SH-SY5Y (cell line): ENCODE measurements at regions not wholly inside any gene's neighbourhood (a gene's known extent, or its start where the extent isn't known, plus 50 kb on each side); places are given as distances from the start of the nearest gene placed in this dataset.

Experiments
- GATA2 ChIP-seq: IDR thresholded peaks from 2 replicates; pipeline ENCODE4 v1.6.1; 2011; ENCODE audit warnings: mild to moderate bottlenecking, low read depth, low read length
- GATA3 ChIP-seq: IDR thresholded peaks from 2 replicates; pipeline ENCODE4 v1.6.1; 2011; ENCODE audit warnings: low read depth, mild to moderate bottlenecking, low read length, moderate library complexity

DNA sequence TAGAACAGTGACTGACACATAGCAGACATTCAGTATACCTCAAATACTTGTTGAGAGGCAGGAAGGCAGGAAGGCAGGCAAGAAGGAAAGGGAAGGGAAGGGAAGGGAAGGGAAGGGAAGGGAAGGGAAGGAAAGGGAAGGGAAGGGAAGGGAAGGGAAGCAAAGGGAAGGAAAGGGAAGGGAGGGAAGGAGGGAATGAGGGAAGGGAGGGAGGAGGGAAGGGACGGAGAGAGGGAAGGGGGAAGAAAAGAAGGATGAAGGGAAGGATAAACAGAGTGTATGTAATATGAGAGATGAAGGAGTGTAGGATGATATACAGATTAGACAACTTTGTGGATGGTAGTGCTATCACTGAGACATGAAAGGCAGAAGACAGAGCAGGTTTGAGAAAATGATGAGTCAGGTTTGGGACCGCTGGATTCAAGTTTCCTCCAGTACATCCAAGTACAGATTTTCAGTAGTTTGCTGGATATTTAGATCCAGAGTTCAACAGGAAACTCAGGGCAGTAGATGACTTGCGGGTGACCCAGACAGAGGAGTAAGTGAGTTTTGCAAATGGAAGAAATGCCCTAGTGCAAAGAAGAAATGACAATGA lies 85.9 kb downstream of the MAFB start:
- TF ChIP-seq GATA2 (no peak), GATA3 (no peak)

GRCh38 chr20:40602381-40602780 lies 86.7 kb downstream of the MAFB start:
- TF ChIP-seq GATA3 (no peak), GATA2 (no peak)

DNA sequence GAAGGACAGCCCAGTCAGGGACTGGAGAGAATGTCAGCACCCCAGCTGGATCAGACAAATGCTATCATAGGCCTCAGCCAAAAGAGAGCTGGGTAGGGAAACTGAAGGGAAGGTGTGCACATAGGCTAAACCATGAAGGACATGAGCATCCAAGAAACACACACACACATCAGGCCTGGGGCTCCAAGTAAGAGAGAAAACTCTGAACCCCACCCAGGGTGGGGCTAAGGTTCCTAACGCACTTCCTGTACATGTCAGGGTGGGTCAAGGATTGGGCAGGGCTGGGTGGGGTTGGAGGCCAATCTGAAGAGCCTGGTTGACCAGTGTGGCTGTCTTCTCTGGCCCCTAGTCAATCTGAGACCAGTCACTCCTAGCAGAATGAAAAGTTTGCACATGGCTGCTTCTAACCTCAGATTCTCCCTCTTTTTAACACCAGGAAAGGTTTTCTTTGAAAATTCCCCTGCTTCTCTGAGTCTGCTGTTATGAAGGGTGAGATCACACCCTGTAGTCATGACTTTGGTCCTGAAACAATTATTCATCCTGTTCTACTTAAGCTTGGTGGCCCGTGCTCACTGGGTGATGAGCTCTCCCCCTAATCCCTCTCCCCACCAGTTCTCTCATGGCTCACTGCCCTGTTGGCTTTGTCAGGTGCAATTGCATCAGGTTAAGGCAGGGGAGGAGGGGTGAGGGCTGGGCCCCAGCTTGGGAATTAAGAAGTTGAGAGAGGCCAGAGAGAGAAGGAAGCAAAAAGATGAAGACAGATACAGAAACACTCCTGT lies 88.4 kb downstream of the MAFB start:
- TF ChIP-seq GATA3 (no peak), GATA2 (no peak)

DNA sequence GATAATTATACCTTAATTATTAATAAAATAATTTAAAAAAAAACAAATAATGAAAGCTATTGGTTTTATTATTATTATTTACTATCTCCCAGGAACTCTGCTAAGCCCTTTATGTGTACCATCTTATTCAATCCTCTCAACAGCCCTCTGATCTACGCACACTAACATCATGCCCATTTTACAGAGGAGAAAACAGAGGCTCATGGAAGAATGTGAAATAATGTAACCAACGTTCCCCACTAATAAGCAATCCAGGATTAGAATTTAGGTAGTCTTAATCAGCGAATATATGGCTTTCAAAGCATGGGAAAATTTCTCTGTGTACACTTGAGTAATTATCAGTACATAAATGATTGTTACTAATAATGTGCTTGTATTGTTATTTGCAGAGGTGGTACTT lies 89.0 kb downstream of the MAFB start:
- TF ChIP-seq GATA2, result no peak
- TF ChIP-seq GATA3, result no peak

GRCh38 chr20:40592941-40593340 lies 96.1 kb downstream of the MAFB start:
- no peak for TF ChIP-seq GATA3
- no peak for TF ChIP-seq GATA2

GRCh38 chr20:40591536-40591935 lies 97.5 kb downstream of the MAFB start:
- no peak for TF ChIP-seq GATA3
- TF ChIP-seq GATA2, result no peak

- TF ChIP-seq GATA2 (no peak), GATA3 (no peak)
Observed at GRCh38 chr20:40591119-40591518, 97.9 kb downstream of the MAFB start.

GRCh38 chr20:40589581-40589980 lies 99.5 kb downstream of the MAFB start:
- TF ChIP-seq GATA3, result no peak
- TF ChIP-seq GATA2, result no peak

- TF ChIP-seq GATA3 (no peak), GATA2 (no peak)
Observed at GRCh38 chr20:40588891-40589290, 100.1 kb downstream of the MAFB start.

DNA sequence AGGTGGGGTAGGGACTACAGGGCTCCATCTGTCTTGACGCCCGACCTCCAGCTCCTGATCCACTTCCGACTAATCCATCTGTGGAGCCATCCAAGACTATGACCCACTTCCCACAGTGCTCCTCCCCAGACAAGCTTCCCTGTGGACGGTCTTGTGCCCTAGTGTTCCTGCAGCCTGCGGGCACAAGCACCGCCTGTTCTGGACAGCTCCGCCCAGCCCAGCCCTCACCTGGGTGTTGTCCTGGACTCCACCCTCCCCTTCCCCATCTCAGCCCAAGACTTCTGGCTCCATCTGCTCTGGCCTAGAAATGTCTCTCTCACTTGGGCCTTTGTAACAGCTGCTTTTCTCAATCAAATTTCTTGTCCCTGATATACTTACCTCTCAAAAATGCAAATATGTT lies 102.0 kb downstream of the MAFB start:
- TF ChIP-seq GATA3, result no peak

- TF ChIP-seq GATA3, result no peak
- no peak for TF ChIP-seq GATA2
Observed at GRCh38 chr20:40584130-40584809, 104.8 kb downstream of the MAFB start.

DNA sequence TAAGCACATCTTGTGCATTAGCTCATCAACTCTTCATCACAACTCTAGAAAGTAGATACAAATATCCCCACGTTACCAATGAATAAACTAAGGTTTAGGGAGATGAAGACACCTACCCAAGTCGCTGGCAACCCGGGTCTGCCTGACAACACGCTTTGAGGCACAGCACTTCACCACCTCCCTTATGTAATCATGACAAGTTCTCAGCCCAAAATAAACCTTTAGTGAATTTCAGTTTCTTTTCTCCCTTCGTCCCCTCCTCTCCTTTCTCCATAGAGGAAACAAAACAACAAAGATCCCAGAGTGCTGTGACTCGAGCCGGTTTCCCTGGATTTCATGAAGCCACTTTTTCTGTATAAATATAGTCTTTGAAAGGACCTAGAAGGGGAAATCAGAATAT lies 105.4 kb downstream of the MAFB start:
- TF ChIP-seq GATA3, result no peak
- no peak for TF ChIP-seq GATA2

- TF ChIP-seq GATA3 (no peak), GATA2 (no peak)
Observed at GRCh38 chr20:40583205-40583604, 105.8 kb downstream of the MAFB start.

- TF ChIP-seq GATA2 (no peak), GATA3 (no peak)
Observed at GRCh38 chr20:40582531-40582930, 106.5 kb downstream of the MAFB start.

DNA sequence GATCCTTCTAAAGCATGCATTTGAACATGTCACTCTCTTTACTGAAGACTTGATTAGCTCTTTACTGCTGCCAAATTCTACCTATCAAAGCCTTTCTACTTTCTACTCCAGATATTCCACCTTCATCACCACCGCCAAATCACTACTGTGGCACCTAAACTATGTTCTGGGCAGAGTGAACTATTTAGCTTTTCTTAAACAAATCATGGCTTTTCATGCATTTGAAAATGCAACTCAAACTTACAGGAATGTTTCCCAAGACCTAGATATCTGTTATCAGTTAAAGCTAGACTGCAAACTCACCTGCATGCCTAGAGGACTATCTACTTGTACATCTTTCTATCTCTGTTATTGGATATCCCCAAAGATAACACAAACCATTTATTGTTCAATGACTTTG lies 109.3 kb downstream of the MAFB start:
- TF ChIP-seq GATA2 (no peak), GATA3 (no peak)
